Neural cell (in vitro differentiated cells): ENCODE measurements at regions not wholly inside any gene's neighbourhood (a gene's known extent, or its start where the extent isn't known, plus 50 kb on each side); places are given as distances from the start of the nearest gene placed in this dataset.

ENCODE experiments used
- H2AFZ ChIP-seq: fragments of 200-600, 300-800 bp; sonication (generic), shearing (Covaris generic); 2 replicates; pipeline ENCODE4 v1.6.0; 2014; ENCODE audit warnings: low read depth, mild to moderate bottlenecking, antibody characterized with exemption, low read length, moderate library complexity
- H3F3A ChIP-seq: fragments of 200-600 bp; shearing (Covaris generic); 2 replicates; pipeline ENCODE4 v1.6.1; 2016; ENCODE audit warnings: mild to moderate bottlenecking, moderate library complexity, mixed read lengths, antibody characterized with exemption, low read length; ENCODE audit not compliant: insufficient read depth, poor library complexity, severe bottlenecking
- H3K27ac ChIP-seq: fragments of 200-600, 300-800 bp; sonication (generic), shearing (Covaris generic); 2 replicates; pipeline ENCODE4 v1.5.1; 2014; ENCODE audit warnings: mild to moderate bottlenecking, low read length, moderate library complexity
- H3K27me3 ChIP-seq: fragments of 300-800, 200-600 bp; sonication (generic), shearing (Covaris generic); 2 replicates; pipeline ENCODE4 v1.6.0; 2014; ENCODE audit warnings: mild to moderate bottlenecking, low read depth, low read length, moderate library complexity; ENCODE audit not compliant: insufficient read depth
- H3K36me3 ChIP-seq: fragments of 300-800, 200-600 bp; sonication (generic), shearing (Covaris generic); 2 replicates; pipeline ENCODE4 v1.5.1; 2014; ENCODE audit warnings: mild to moderate bottlenecking, antibody characterized with exemption, low read length, moderate library complexity; ENCODE audit not compliant: insufficient read depth
- H3K4me2 ChIP-seq: fragments of 300-800, 200-600 bp; sonication (generic), shearing (Covaris generic); 2 replicates; pipeline ENCODE4 v1.6.0; 2014; ENCODE audit warnings: mild to moderate bottlenecking, low read length
- H3K4me3 ChIP-seq: fragments of 300-800, 200-600 bp; sonication (generic), shearing (Covaris generic); 2 replicates; pipeline ENCODE4 v1.5.1; 2014; ENCODE audit warnings: mild to moderate bottlenecking, low read length, moderate library complexity
- H3K79me2 ChIP-seq: fragments of 200-600 bp; shearing (Covaris generic); replicated peaks from 2 replicates; pipeline ENCODE4 v1.6.0; 2014; ENCODE audit warnings: mild to moderate bottlenecking, low read length, moderate library complexity; ENCODE audit not compliant: insufficient read depth
- H3K9ac ChIP-seq: fragments of 300-800, 200-600 bp; sonication (generic), shearing (Covaris generic); 2 replicates; pipeline ENCODE4 v1.6.1; 2016; ENCODE audit warnings: mild to moderate bottlenecking, low read length, mixed read lengths
- H3K9me2 ChIP-seq: fragments of 200-600 bp; shearing (Covaris generic); 2 replicates; pipeline ENCODE4 v1.6.1; 2016; ENCODE audit warnings: mild to moderate bottlenecking, low read length, mixed read lengths; ENCODE audit not compliant: insufficient read depth
- H3K9me3 ChIP-seq: fragments of 200-600, 300-800 bp; sonication (generic), shearing (Covaris generic); 2 replicates; pipeline ENCODE4 v1.6.1; 2016; ENCODE audit warnings: mild to moderate bottlenecking, mixed run types, low read length, moderate library complexity, mixed read lengths
- H4K20me1 ChIP-seq: fragments of 200-600 bp; shearing (Covaris generic); 2 replicates; pipeline ENCODE4 v1.6.1; 2016; ENCODE audit warnings: mild to moderate bottlenecking, mixed run types; ENCODE audit not compliant: insufficient read depth
- EP300 ChIP-seq: fragments of 450-650 bp; conservative IDR thresholded peaks from 2 replicates; pipeline ENCODE4 v1.6.1; 2014; ENCODE audit warnings: antibody characterized with exemption, mild to moderate bottlenecking, moderate library complexity; ENCODE audit not compliant: poor library complexity, severe bottlenecking
- EZH2 ChIP-seq: fragments of 200-600, 300-800 bp; shearing (Covaris generic), sonication (generic); IDR thresholded peaks from 2 replicates; pipeline ENCODE4 v1.6.1; 2014; ENCODE audit warnings: antibody characterized with exemption, low read length, borderline replicate concordance, mild to moderate bottlenecking; ENCODE audit not compliant: insufficient read depth, poor library complexity, severe bottlenecking
- MXI1 ChIP-seq: fragments of 450-650 bp; conservative IDR thresholded peaks from 2 replicates; pipeline ENCODE4 v1.6.1; 2014; ENCODE audit warnings: antibody characterized with exemption, mild to moderate bottlenecking; ENCODE audit not compliant: poor library complexity, severe bottlenecking
- POLR2AphosphoS5 ChIP-seq: IDR thresholded peaks from 2 replicates; pipeline ENCODE4 v1.6.1; 2012
- RAD21 ChIP-seq: fragments of 450-650 bp; conservative IDR thresholded peaks from 2 replicates; pipeline ENCODE4 v1.6.1; 2014; ENCODE audit warnings: antibody characterized with exemption, mild to moderate bottlenecking, moderate library complexity
- SMC3 ChIP-seq: fragments of 450-650 bp; conservative IDR thresholded peaks from 2 replicates; pipeline ENCODE4 v1.6.1; 2014; ENCODE audit warnings: antibody characterized with exemption, mild to moderate bottlenecking, moderate library complexity; ENCODE audit not compliant: poor library complexity
- TAF1 ChIP-seq: IDR thresholded peaks from 2 replicates; pipeline ENCODE4 v1.6.1; 2012; ENCODE audit warnings: low read depth
- TF ChIP-seq, protein P1 (sequence below): IDR thresholded peaks from 2 replicates; pipeline ENCODE4 v1.6.1; 2012; ENCODE audit warnings: borderline replicate concordance
- TF ChIP-seq, protein P2 (sequence below): fragments of 450-650 bp; IDR thresholded peaks from 2 replicates; pipeline ENCODE4 v1.5.1; 2014; ENCODE audit warnings: antibody characterized with exemption, mild to moderate bottlenecking, moderate library complexity; ENCODE audit not compliant: poor library complexity, severe bottlenecking

- H3K27me3 ChIP-seq = no peaks in the 10 kb centered on the region
- no peaks in the 10 kb centered on the region for H3K9me2 ChIP-seq
- H3K79me2 ChIP-seq = no peaks in the 10 kb centered on the region
- no peak overlapping the region for H3K4me2 ChIP-seq
- no peak overlapping the region for H2AFZ ChIP-seq
- no peak for TF ChIP-seq EZH2
- TF ChIP-seq TAF1 = no peak
- no peak for TF ChIP-seq SMC3
- no peak for TF ChIP-seq RAD21
- no peak for TF ChIP-seq MXI1
- no peak for TF ChIP-seq POLR2AphosphoS5
- no peak for TF ChIP-seq EP300
- TF ChIP-seq, protein P1, sequence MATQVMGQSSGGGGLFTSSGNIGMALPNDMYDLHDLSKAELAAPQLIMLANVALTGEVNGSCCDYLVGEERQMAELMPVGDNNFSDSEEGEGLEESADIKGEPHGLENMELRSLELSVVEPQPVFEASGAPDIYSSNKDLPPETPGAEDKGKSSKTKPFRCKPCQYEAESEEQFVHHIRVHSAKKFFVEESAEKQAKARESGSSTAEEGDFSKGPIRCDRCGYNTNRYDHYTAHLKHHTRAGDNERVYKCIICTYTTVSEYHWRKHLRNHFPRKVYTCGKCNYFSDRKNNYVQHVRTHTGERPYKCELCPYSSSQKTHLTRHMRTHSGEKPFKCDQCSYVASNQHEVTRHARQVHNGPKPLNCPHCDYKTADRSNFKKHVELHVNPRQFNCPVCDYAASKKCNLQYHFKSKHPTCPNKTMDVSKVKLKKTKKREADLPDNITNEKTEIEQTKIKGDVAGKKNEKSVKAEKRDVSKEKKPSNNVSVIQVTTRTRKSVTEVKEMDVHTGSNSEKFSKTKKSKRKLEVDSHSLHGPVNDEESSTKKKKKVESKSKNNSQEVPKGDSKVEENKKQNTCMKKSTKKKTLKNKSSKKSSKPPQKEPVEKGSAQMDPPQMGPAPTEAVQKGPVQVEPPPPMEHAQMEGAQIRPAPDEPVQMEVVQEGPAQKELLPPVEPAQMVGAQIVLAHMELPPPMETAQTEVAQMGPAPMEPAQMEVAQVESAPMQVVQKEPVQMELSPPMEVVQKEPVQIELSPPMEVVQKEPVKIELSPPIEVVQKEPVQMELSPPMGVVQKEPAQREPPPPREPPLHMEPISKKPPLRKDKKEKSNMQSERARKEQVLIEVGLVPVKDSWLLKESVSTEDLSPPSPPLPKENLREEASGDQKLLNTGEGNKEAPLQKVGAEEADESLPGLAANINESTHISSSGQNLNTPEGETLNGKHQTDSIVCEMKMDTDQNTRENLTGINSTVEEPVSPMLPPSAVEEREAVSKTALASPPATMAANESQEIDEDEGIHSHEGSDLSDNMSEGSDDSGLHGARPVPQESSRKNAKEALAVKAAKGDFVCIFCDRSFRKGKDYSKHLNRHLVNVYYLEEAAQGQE = no peak
- TF ChIP-seq, protein P2, sequence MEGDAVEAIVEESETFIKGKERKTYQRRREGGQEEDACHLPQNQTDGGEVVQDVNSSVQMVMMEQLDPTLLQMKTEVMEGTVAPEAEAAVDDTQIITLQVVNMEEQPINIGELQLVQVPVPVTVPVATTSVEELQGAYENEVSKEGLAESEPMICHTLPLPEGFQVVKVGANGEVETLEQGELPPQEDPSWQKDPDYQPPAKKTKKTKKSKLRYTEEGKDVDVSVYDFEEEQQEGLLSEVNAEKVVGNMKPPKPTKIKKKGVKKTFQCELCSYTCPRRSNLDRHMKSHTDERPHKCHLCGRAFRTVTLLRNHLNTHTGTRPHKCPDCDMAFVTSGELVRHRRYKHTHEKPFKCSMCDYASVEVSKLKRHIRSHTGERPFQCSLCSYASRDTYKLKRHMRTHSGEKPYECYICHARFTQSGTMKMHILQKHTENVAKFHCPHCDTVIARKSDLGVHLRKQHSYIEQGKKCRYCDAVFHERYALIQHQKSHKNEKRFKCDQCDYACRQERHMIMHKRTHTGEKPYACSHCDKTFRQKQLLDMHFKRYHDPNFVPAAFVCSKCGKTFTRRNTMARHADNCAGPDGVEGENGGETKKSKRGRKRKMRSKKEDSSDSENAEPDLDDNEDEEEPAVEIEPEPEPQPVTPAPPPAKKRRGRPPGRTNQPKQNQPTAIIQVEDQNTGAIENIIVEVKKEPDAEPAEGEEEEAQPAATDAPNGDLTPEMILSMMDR = no peak
- H3K9ac ChIP-seq = no peak overlapping the region
- no peaks in the 10 kb centered on the region for H3F3A ChIP-seq
- no peaks in the 10 kb centered on the region for H3K9me3 ChIP-seq
- no peaks in the 10 kb centered on the region for H3K36me3 ChIP-seq
- H3K27ac ChIP-seq = peak overlapping the region; percentile 34
- H4K20me1 ChIP-seq = no peaks in the 10 kb centered on the region
- no peak overlapping the region for H3K4me3 ChIP-seq
These were observed 102.1 kb upstream of the AP1S2 start for GRCh38 chrX:15956681-15957080.

DNA sequence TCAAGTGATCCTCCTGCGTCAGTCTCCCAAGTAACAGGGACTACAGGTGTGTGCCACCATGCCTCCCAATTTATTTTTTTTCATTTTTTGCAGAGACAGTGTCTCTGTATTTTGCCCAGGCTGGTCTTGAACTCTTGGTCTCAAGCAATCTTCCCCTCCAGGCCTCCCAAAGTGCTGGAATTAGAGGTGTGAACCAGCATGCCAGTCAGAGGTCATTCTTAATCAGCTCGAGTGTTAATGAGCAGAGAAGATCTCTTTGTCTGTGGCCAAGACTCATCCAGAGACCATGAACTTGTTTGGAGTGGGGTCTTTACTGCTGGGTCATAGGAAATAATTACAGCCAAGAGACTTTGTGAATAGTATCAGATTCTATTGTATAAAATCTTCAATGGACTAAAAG lies 99.2 kb upstream of the AP1S2 start:
- no peaks in the 10 kb centered on the region for H3K27me3 ChIP-seq

More for the DNA sequence above, 99.2 kb upstream of the AP1S2 start:
- no peaks in the 10 kb centered on the region for H3K9me3 ChIP-seq
- H3K36me3 ChIP-seq = no peaks in the 10 kb centered on the region
- no peaks in the 10 kb centered on the region for H3F3A ChIP-seq
- H3K9me2 ChIP-seq = no peaks in the 10 kb centered on the region
- no peak overlapping the region for H3K27ac ChIP-seq
- no peak overlapping the region for H2AFZ ChIP-seq
- no peak for TF ChIP-seq POLR2AphosphoS5
- TF ChIP-seq, protein P2 = no peak
- no peak for TF ChIP-seq TAF1
- no peak for TF ChIP-seq EZH2
- no peak for TF ChIP-seq EP300
- no peak for TF ChIP-seq MXI1
- no peaks in the 10 kb centered on the region for H4K20me1 ChIP-seq
- H3K9ac ChIP-seq = no peak overlapping the region
- H3K79me2 ChIP-seq = no peaks in the 10 kb centered on the region
- no peak overlapping the region for H3K4me3 ChIP-seq
- H3K4me2 ChIP-seq = no peak overlapping the region
